ENCODE measurements at regions not wholly inside any gene's neighbourhood (a gene's known extent, or its start where the extent isn't known, plus 50 kb on each side); places are given as distances from the start of the nearest gene placed in this dataset.

GRCh38 chr12:97643924-97644323 is 181.3 kb downstream of the RMST start:
- TF ChIP-seq CTCF (optimal IDR thresholded peaks at IDR 0.05 in 1 of 3, IDR thresholded peaks at IDR 0.05 in 1 of 3, conservative IDR thresholded peaks at IDR 0.05 in 1 of 3; ENCODE audit: extremely low read depth in 1 of 3, insufficient read depth in 2 of 3, low read length in 3 of 3), result no peak
- no peak for TF ChIP-seq EZH2 (IDR thresholded peaks at IDR 0.05; ENCODE audit: low read length)

All from keratinocyte (primary cell).